Heart left ventricle (tissue), 16 donors: ENCODE measurements at regions not wholly inside any gene's neighbourhood (a gene's known extent, or its start where the extent isn't known, plus 50 kb on each side); places are given as distances from the start of the nearest gene placed in this dataset.
A peak's percentile ranks its signal among the peaks of the same experiment; 100 is the strongest.
"Not testable (repeated sequence)": the region's sequence is repeated elsewhere in the genome, so short reads cannot be mapped to it uniquely, and the experiment has no call there.

ENCODE experiments used
- ATAC-seq, 4 donors: fragments of 200-7000 bp; cut with Tn5 transposase; one replicate each; pipeline ENCODE4 v1.9.1; 2020 to 2022; ENCODE audit warnings: moderate library complexity in 4 of 4, mild to moderate bottlenecking in 3 of 4, moderate number of reproducible peaks in 1 of 4
- DNase-seq, 5 donors: peaks; one replicate each; pipeline ENCODE4 v3.0.0-alpha.2; 2020
- H3K27ac ChIP-seq, 12 donors: fragments of 200-600 bp; sonication (generic) in 4 of 12; one replicate each; pipeline versions ENCODE4 v1.5.0 to v1.8.0; 2016 to 2022; ENCODE audit warnings: mild to moderate bottlenecking in 2 of 12
- H3K27me3 ChIP-seq, 9 donors: fragments of 200-600 bp; sonication (generic) in 2 of 9; one replicate each; pipeline versions ENCODE4 v1.5.1 to v1.8.0; 2016 to 2022; ENCODE audit warnings: mild to moderate bottlenecking in 3 of 9
- H3K36me3 ChIP-seq, 9 donors: fragments of 200-600 bp; sonication (generic) in 2 of 9; one replicate each; pipeline versions ENCODE4 v1.5.0 to v1.8.0; 2018 to 2022; ENCODE audit warnings: mild to moderate bottlenecking in 2 of 9
- H3K4me1 ChIP-seq, 12 donors: fragments of 200-600 bp; sonication (generic) in 4 of 12; one replicate each; pipeline versions ENCODE4 v1.5.0 to v1.8.0; 2016 to 2022; ENCODE audit warnings: mild to moderate bottlenecking in 3 of 12
- H3K4me3 ChIP-seq, 12 donors: fragments of 200-600 bp; sonication (generic) in 4 of 12; one replicate each; pipeline versions ENCODE4 v1.5.0 to v1.8.0; 2017 to 2022; ENCODE audit warnings: mild to moderate bottlenecking in 9 of 12, moderate library complexity in 4 of 12
- H3K9me3 ChIP-seq, 12 donors: fragments of 200-600 bp; sonication (generic) in 4 of 12; one replicate each; pipeline versions ENCODE4 v1.5.0 to v1.8.0; 2016 to 2022; ENCODE audit warnings: mild to moderate bottlenecking in 1 of 12
- POLR2A ChIP-seq, 2 donors: fragments of 450-650 bp; IDR thresholded peaks; one replicate each; pipeline ENCODE4 v1.6.1; 2017; ENCODE audit warnings: antibody characterized with exemption in 2 of 2, mild to moderate bottlenecking in 2 of 2, moderate library complexity in 2 of 2
- WGBS, 4 donors: extraction: QIAGEN DNeasy Blood & Tissue Kit in 2 of 4; methylation state at CpG; one replicate each; pipeline versions ENCODE4 v1.1.5 to v1.1.7; 2013 to 2018; 5-methylcytosine and 5-hydroxymethylcytosine counted together
- intact Hi-C, 10 donors: fragments of 100-400 bp; cut with DNase I; formaldehyde crosslinking; loops; one replicate each; pipeline versions ENCODE4 v1.11.1 to v1.14.2; 2022
- TF ChIP-seq, protein P1 (sequence below), 12 donors: fragments of 200-600 bp; sonication (generic) in 4 of 12; IDR thresholded peaks; one replicate each; pipeline versions ENCODE4 v1.5.0 to v1.8.0; 2018 to 2022; ENCODE audit warnings: antibody characterized with exemption in 12 of 12, mild to moderate bottlenecking in 5 of 12
- donor health status: ischemic (EF 13 %, LVEDD 7.1; RV severe dilation, severe dysfunction).
- donor health status: healthy with polysubstance abuse.
- donor health status: DM: no; HTN: yes; CAD: no.
- donor health status: DM: no; HTN: no; CAD: no.
- donor health status: ischemic (EF 25% LVEDD 6.9; RV normal size, moderate dysfunction).
- donor health status: ischemic (EF 25% LVEDD 5.7; RV mildly dilated, moderate dysfunction).
- donor health status: healthy.
- donor health status: DM: yes; HTN: yes; CAD: no.
- donor health status: ischemic (EF 35%, LVEDD 5.7; RV mildly dilated, moderate dysfunction).
- donor health status: nonischemic (EF 11% LVEDD 7.7; RV severe dilation, severe dysfunction).
- donor health status: DM: yes; HTN: yes; CAD: no.
- donor health status: PGD.
- donor health status: ischemic (EF 29% LVEDD 5.4; RV normal size, mild dysfunction).
- donor health status: nonischemic (EF 23%, LVEDD 6.1; RV moderate dilation, normal function).

DNA sequence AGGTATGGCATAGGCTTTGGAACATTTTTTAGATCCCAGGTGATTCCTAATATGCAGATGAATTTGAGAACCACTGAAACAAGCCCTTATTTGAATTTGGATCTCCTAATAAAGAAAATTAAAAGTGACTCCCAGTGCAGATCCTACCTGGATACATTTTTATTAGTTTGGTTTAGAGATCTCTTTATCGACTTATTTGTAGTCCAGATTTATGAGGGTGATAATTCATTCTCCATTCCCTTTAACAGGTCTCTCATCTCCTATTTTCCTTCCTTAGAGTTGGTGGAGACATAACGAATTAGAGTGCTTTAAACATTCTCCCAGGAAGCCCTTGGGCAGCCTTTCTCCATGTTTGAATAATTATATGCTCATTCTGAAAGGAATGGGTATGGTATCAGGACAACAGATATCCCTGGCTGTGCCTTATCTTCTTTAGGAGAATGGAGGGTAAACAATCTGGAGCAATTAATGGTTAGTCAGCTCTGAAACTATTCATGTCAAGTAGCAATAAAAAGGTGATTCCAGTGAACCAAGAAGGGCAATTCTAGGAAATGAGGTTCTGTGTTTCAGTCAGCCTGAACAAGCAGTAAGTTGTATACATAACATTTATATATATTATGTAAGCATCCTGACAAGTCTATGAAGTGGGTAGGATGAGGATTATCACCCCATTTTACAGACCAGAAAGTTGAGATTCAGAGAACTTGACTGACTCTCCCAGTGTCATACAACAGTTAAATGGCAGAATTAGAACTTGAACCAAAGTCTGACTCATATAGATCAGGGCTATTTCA lies 53.9 kb upstream of the RCE1 start:
- peaks cover 0 to 16% (median 0%) of the 10 kb centered on the region in 12 donors for H3K4me1 ChIP-seq
- no peaks in the 10 kb centered on the region for H3K27me3 ChIP-seq
- no peak overlapping the region for H3K4me3 ChIP-seq
- H3K9me3 ChIP-seq, result no peaks in the 10 kb centered on the region
- no peaks in the 10 kb centered on the region for H3K36me3 ChIP-seq
- 84 to 91% (median 87%) methylated on average over 2 of the region's 2 CpGs for WGBS, 4 donors
- intact Hi-C loops, result loop anchor here in 1 of 10 donors (5.0 kb wide), 1 partner anchor 52 kb away; no protein-coding TSS in a partner anchor
- no peak for TF ChIP-seq POLR2A (IDR thresholded peaks at IDR 0.05)
- TF ChIP-seq, protein P1, sequence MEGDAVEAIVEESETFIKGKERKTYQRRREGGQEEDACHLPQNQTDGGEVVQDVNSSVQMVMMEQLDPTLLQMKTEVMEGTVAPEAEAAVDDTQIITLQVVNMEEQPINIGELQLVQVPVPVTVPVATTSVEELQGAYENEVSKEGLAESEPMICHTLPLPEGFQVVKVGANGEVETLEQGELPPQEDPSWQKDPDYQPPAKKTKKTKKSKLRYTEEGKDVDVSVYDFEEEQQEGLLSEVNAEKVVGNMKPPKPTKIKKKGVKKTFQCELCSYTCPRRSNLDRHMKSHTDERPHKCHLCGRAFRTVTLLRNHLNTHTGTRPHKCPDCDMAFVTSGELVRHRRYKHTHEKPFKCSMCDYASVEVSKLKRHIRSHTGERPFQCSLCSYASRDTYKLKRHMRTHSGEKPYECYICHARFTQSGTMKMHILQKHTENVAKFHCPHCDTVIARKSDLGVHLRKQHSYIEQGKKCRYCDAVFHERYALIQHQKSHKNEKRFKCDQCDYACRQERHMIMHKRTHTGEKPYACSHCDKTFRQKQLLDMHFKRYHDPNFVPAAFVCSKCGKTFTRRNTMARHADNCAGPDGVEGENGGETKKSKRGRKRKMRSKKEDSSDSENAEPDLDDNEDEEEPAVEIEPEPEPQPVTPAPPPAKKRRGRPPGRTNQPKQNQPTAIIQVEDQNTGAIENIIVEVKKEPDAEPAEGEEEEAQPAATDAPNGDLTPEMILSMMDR (IDR thresholded peaks at IDR 0.05), result no peak
- no peak for ATAC-seq
- H3K27ac ChIP-seq, result no peak overlapping the region
- no peak for DNase-seq

DNA sequence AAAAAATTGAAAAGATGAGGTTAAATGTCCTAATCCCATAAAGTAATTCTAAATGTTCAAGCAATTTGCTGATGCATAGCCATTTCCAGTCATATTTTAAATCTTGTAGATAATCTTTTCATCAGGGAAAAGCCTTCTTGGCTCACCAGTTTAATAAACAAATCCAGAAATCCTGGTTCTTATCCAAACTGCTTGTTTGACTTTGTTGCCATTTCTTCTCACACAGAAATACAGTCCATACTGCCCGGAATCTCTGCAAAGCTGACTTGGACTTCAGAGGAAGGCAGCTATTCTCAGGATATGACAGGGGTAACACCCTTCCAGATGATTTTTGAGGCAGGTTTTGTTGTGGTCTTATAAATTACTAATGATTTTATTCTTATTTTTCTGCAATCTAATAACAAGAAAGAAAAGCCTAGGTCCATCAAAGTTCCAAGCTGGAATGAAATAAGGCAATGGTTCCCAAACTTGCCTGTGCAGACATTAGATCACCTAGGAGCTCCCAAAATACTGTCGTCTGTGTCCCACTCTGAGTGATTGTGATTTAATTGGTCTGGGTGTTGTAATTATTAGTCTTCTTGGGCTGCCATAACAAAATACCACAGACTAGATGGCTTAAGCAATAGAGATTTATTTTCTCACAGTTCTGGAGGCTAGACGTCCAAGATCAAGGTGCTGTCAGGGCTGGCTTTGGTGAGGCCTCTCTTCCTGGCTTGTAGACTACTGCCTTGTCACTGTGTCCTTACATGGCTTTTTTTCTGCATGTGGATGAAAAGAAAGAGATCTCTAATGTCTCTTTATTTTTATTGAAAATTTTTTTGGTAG lies 55.1 kb upstream of the RCE1 start:
- peaks cover 0 to 16% (median 0%) of the 10 kb centered on the region in 12 donors for H3K4me1 ChIP-seq
- TF ChIP-seq, protein P1 (IDR thresholded peaks at IDR 0.05), result no peak
- no peak for TF ChIP-seq POLR2A (IDR thresholded peaks at IDR 0.05)
- H3K4me3 ChIP-seq, result no peak overlapping the region
- no peaks in the 10 kb centered on the region for H3K27me3 ChIP-seq
- no peaks in the 10 kb centered on the region for H3K9me3 ChIP-seq
- peak overlapping the region in 1 of 12 donors; percentile 20 for H3K27ac ChIP-seq
- 80 to 92% (median 83%) methylated on average over 3 of the region's 3 CpGs for WGBS, 4 donors
- intact Hi-C loops, result loop anchor here in 1 of 10 donors (5.0 kb wide), 1 partner anchor 51 kb away; no protein-coding TSS in a partner anchor
- no peaks in the 10 kb centered on the region for H3K36me3 ChIP-seq
- ATAC-seq (peak in 1 of 4 donors; percentile 54), DNase-seq (no peak)

GRCh38 chr11:66784575-66784974 lies 55.6 kb upstream of the SPTBN2 start:
- Histone ChIP-seq H3K4me1 (peaks cover 0 to 12% (median 0%) of the 10 kb centered on the region in 12 donors), H3K36me3 (no peaks in the 10 kb centered on the region), H3K9me3 (no peaks in the 10 kb centered on the region), H3K4me3 (no peak overlapping the region), H3K27ac (peak overlapping the region in 2 of 12 donors; percentile 33 to 35), H3K27me3 (no peaks in the 10 kb centered on the region)
- ATAC-seq (no peak), DNase-seq (no peak)
- 69 to 85% (median 79%) methylated on average over 1 of the region's 1 CpG for WGBS, 4 donors
- no peak for TF ChIP-seq POLR2A (IDR thresholded peaks at IDR 0.05)
- TF ChIP-seq, protein P1 (IDR thresholded peaks at IDR 0.05), result no peak
- intact Hi-C loops, result no loop called here

- Histone ChIP-seq H3K36me3 (no peaks in the 10 kb centered on the region), H3K27ac (no peak overlapping the region), H3K4me1 (peaks cover 0 to 3% (median 0%) of the 10 kb centered on the region in 12 donors), H3K9me3 (no peaks in the 10 kb centered on the region), H3K4me3 (no peak overlapping the region), H3K27me3 (no peaks in the 10 kb centered on the region)
- no peak for ATAC-seq
- no peak for TF ChIP-seq POLR2A (IDR thresholded peaks at IDR 0.05)
- TF ChIP-seq, protein P1 (IDR thresholded peaks at IDR 0.05), result no peak
- intact Hi-C loops, result no loop called here
- DNase-seq, result no peak
- WGBS, 4 donors, result 95 to 100% (median 99%) methylated on average over 1 of the region's 1 CpG
These were observed 53.7 kb upstream of the SPTBN2 start for GRCh38 chr11:66782726-66783125.

DNA sequence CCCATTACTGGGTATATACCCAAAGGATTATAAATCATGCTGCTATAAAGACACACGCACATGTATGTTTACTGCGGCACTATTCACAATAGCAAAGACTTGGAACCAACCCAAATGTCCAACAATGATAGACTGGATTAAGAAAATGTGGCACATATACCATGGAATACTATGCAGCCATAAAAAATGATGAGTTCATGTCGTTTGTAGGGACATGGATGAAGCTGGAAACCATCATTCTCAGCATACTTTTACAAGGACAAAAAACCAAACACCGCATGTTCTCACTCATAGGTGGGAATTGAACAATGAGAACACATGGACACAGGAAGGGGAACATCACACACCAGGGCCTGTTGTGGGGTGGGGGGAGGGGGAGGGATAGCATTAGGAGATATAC lies 50.6 kb upstream of the SPTBN2 start:
- H3K27me3 ChIP-seq, intact Hi-C loops, H3K9me3 ChIP-seq, H3K36me3 ChIP-seq, H3K27ac ChIP-seq, DNase-seq, H3K4me3 ChIP-seq, ATAC-seq, H3K4me1 ChIP-seq: not testable (repeated sequence)
- WGBS, 4 donors, result 91 to 95% (median 94%) methylated on average over 4 of the region's 4 CpGs
